ENCODE measurements at regions not wholly inside any gene's neighbourhood (a gene's known extent, or its start where the extent isn't known, plus 50 kb on each side); places are given as distances from the start of the nearest gene placed in this dataset.

DNA sequence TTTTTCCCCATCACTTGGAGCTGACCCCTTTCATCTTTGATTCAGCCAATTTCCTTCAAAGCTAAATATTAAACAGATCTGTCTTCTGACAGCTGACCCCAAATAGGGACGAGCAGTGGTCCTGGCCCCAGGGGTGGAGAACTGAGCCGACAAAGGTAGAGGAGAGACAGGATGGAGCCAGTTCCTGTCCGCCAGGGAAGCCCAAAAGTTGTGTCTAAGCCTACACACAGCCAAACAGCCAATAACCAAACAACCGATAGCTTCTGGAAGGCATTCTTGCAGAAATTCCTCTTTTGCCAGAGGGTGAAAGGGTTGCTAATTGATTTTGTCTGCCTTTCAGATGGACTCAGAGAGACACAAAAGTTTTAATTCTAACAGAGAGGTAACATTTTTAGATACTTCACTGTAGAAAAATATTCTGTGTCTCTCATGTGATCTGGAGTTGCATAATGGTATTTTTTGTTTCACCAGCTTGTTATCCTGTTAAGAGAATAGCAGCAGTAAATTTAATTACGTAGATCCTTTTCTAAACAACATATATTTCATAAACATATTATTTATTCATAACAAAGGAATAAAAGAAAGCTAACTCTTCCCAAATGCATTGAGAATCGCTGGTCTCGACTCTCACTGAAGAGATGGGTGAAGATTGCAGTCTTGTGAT lies 161.7 kb upstream of the LYZL1 start:
- Histone ChIP-seq H3K27ac (no peak overlapping the region), H3K4me1 (ENCODE audit: low read depth, poor library complexity, severe bottlenecking) (no peaks in the 10 kb centered on the region), H3K4me3 (IDR thresholded peaks at IDR 0.05; ENCODE audit: insufficient read depth, low read depth, low read length) (no peak overlapping the region), H3K79me2 (ENCODE audit: insufficient read depth, low read depth) (no peaks in the 10 kb centered on the region), H3K27me3 (ENCODE audit: insufficient read depth, low read depth) (no peaks in the 10 kb centered on the region), H3K36me3 (ENCODE audit: insufficient read depth) (no peaks in the 10 kb centered on the region), H3K9ac (no peak overlapping the region), H2AFZ (ENCODE audit: low read depth) (no peak overlapping the region), H4K20me1 (ENCODE audit: insufficient read depth) (no peaks in the 10 kb centered on the region), H3K4me2 (no peak overlapping the region)
- TF ChIP-seq CTCF (conservative IDR thresholded peaks at IDR 0.05; ENCODE audit: low read depth, low read length), result no peak

DNA sequence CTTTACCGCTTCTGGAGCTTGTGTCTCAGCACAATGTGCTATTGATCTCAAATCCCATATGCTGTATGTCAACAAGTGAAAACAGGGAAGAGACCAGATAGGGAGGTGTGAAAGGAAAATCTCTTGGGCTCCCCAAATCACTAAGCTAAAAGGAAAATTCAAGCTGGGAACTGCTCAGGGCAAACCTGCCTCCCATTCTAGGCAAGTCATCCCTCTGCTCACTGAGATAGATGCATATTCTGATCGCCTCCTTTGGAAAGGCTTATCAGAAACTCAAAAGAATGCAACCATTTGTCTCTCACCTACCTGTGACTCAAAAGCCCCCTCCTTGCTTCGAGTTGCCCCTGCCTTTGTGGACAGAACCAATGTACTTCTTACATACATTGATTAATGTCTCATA lies 161.1 kb upstream of the LYZL1 start:
- Histone ChIP-seq H3K36me3 (ENCODE audit: insufficient read depth) (no peaks in the 10 kb centered on the region), H2AFZ (ENCODE audit: low read depth) (no peak overlapping the region), H3K4me3 (IDR thresholded peaks at IDR 0.05; ENCODE audit: insufficient read depth, low read depth, low read length) (no peak overlapping the region), H3K27me3 (ENCODE audit: insufficient read depth, low read depth) (no peaks in the 10 kb centered on the region), H3K9ac (no peak overlapping the region), H3K79me2 (ENCODE audit: insufficient read depth, low read depth) (no peaks in the 10 kb centered on the region), H4K20me1 (ENCODE audit: insufficient read depth) (no peaks in the 10 kb centered on the region), H3K4me2 (no peak overlapping the region), H3K27ac (no peak overlapping the region), H3K4me1 (ENCODE audit: low read depth, poor library complexity, severe bottlenecking) (no peaks in the 10 kb centered on the region)
- TF ChIP-seq CTCF (conservative IDR thresholded peaks at IDR 0.05; ENCODE audit: low read depth, low read length), result no peak

DNA sequence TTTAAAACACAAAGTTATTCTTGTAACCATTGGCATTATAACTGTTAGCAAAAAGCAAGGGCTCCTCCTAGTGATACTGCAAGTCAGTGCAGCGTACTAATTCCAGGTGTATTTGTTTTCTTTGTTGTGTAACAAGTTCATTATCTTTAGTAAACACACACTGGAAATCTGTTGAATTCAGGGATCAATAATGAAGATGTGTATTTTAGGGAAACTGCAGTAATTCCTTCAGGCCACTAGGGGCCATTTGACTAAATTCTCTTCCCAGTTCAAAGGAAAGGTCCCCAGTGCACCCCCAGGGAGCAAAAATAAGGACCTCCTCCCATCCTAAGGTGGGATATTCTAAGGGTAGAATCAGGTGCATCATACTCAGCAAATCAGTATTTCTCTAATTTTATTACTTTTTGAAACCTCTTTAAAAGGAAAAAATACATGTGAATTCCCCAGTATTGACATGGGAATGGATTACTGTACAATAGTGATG lies 158.6 kb upstream of the LYZL1 start:
- Histone ChIP-seq H3K27me3 (ENCODE audit: insufficient read depth, low read depth) (no peaks in the 10 kb centered on the region), H3K4me3 (IDR thresholded peaks at IDR 0.05; ENCODE audit: insufficient read depth, low read depth, low read length) (no peak overlapping the region), H3K4me2 (no peak overlapping the region), H3K27ac (no peak overlapping the region), H2AFZ (ENCODE audit: low read depth) (no peak overlapping the region), H3K36me3 (ENCODE audit: insufficient read depth) (no peaks in the 10 kb centered on the region), H3K9ac (no peak overlapping the region), H4K20me1 (ENCODE audit: insufficient read depth) (no peaks in the 10 kb centered on the region), H3K4me1 (ENCODE audit: low read depth, poor library complexity, severe bottlenecking) (no peaks in the 10 kb centered on the region), H3K79me2 (ENCODE audit: insufficient read depth, low read depth) (no peaks in the 10 kb centered on the region)
- peak; percentile 64 for TF ChIP-seq CTCF (conservative IDR thresholded peaks at IDR 0.05; ENCODE audit: low read depth, low read length)

DNA sequence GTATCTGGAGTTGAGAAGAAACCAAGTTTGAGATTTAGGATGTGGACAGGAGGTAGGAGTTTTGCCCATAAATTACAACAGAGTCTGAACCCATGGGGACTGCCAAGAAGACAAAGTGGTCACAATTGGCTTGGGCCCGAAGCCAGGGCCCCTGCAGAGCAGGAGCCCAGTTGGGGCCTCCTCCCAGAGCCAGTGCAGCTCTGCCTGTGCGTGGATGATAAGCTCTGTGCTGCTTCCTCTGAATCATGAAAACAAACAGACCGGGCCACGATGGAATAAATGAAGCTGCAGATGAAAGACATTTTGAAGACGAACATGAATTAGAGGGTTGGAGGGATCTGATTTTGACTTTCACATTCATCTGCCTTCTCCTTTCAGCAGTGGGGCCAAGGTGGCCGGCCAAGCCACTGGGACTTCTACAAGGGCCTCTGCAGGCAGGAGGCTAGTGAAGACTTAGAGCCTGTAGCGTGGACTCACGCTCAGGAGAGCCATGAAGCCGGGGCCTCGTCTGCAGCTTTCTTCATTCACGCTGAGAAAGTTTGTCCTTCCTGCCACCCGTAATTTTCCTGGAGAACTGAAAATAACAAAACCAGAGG lies 156.8 kb upstream of the LYZL1 start:
- Histone ChIP-seq H3K27me3 (ENCODE audit: insufficient read depth, low read depth) (no peaks in the 10 kb centered on the region), H3K9ac (no peak overlapping the region), H3K4me1 (ENCODE audit: low read depth, poor library complexity, severe bottlenecking) (no peaks in the 10 kb centered on the region), H3K27ac (no peak overlapping the region), H3K79me2 (ENCODE audit: insufficient read depth, low read depth) (no peaks in the 10 kb centered on the region), H3K4me2 (no peak overlapping the region), H4K20me1 (ENCODE audit: insufficient read depth) (no peaks in the 10 kb centered on the region), H3K4me3 (IDR thresholded peaks at IDR 0.05; ENCODE audit: insufficient read depth, low read depth, low read length) (no peak overlapping the region), H2AFZ (ENCODE audit: low read depth) (no peak overlapping the region), H3K36me3 (ENCODE audit: insufficient read depth) (no peaks in the 10 kb centered on the region)
- no peak for TF ChIP-seq CTCF (conservative IDR thresholded peaks at IDR 0.05; ENCODE audit: low read depth, low read length)

Measured in KMS-11 (cell line).